ENCODE measurements at regions not wholly inside any gene's neighbourhood (a gene's known extent, or its start where the extent isn't known, plus 50 kb on each side); places are given as distances from the start of the nearest gene placed in this dataset.

DNA sequence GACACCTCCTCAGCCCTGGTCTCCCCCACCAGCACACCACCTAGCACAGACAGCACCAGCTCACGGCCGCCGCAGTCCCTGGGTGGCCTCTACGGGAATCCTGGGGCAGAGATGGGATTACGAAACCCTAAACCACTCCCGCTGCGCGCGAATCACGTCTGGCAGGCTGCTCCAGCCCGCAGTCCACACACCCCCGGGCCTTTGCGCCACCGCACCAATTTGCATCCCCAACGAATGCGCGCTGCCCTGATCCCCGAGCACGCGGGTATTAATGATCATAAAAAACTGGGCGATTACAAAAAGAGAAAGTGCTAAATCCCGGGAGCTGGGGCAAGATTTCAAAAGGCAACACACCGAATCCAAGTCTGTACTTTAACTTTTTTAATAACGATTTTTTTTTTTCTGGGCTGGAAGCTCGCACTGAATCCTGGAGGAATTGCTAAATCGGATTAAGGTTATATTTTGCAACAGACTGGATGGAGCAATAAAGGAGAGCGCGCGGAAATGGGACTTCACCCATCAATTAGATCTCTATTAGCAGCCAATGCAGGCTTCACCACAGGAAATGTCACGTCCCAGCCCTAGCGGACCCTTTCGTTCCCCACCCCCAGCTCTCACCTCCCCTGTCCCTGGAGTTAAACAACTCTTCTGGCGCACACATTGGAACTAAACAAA, 69.8 kb upstream of the TMEM33 start:
- no peak for DNase-seq (ENCODE audit: low read depth in 2 of 2)

DNA sequence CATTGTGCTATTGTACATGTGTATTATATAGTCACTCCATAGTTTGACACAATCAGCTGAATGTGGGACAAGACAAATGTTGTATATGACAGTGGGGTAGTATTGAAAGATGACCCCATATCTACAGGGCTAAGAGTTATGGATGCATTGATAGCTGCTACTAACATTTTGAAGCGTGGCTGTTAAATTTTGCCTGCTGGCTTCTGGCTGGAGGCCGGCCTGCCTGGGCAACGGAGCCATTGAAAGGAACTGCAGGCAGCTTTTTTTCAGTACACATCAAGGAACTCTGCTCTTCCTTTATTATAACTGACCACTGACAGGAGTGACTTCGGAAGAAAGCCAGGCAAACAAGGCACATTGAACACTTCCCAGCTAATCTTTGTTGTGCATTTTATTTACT, 76.1 kb upstream of the TMEM33 start:
- no peak for DNase-seq (ENCODE audit: low read depth in 2 of 2)

DNA sequence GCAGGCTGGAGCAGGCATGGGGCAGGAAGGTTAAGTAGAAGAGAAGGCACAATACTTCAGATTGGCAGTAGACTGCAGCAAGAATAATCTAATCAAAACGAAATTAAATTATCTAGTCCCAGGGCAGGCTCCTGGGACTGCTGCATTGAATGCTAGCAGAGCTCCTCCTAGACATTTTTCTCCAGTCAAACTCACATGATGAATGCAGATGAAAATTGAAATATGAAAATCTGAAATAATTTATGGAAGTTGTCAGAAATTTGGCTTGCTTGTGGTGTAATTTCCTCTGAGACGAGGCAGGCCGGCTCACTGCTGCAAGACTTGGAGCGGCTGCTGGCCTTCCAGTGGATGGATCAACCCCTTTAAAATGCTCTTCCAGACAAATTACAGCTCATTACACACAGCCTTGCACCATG, 78.0 kb upstream of the TMEM33 start:
- no peak for DNase-seq (ENCODE audit: low read depth in 2 of 2)

DNA sequence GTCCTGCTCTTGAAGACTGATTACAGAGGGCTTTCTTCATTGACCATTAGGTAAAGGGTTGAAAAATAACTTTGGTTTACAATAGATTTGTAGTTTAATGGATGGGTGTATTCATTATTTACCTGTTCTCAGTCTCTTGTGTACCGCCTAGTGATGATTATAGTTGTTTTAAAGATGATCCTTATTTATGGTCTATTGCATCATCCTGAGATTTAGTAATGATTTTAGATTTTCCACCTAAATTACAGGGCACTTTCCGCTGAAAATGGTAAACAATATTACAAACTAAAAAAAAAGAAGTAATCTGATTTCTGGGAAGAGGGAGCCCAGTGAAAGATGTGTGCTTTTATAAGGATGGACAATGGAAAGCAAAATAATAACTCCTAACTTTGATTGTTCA, 78.4 kb upstream of the TMEM33 start:
- DNase-seq (ENCODE audit: low read depth in 2 of 2): no peak

GRCh38 chr4:41853973-41854372, 81.3 kb upstream of the TMEM33 start:
- DNase-seq (ENCODE audit: low read depth in 2 of 2): no peak

GRCh38 chr4:41852229-41852628, 83.0 kb upstream of the TMEM33 start:
- no peak for DNase-seq (ENCODE audit: low read depth in 2 of 2)

GRCh38 chr4:41851621-41852020, 83.6 kb upstream of the TMEM33 start:
- DNase-seq (ENCODE audit: low read depth in 2 of 2): no peak

DNA sequence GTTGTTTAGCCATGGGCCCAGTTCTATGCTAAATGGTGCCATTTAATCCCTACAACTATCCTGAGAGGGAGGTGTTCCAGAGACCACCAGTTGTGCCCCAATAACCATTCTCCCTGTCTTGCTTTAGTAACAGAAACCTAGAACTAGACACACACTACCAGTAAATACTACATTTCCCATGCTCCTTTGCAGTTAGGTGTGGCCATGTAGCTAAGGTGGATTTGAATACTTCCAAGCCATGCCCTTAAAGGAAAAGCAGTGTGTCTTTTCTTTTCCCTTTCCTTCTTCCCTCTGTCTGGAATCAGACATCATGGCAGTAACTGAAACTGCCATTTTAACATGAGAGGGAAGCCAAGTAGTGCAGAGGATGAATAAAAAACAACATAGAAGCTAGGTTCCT, 90.9 kb upstream of the TMEM33 start:
- no peak for DNase-seq (ENCODE audit: low read depth in 2 of 2)

- DNase-seq (ENCODE audit: low read depth in 2 of 2): no peak
These were observed 91.7 kb upstream of the PHOX2B start for GRCh38 chr4:41839916-41840854.

DNA sequence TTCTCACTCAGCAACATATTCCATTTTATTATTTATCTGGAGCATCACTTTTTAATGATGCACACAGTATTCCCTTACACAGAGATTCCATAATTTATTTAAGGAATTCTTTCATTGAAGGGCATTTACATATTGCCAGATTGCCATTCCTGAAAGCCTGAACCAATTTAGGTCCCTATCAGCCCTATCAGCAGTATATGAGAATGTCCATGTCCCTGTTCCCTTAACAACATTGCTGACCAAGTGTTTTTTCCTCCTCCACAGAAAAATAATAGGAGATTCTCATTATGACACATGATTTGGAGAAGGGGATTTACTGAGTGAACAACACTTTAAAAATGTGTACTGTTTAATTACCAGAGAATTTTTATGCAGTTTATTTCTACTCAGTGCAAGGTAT, 90.1 kb upstream of the PHOX2B start:
- DNase-seq (ENCODE audit: low read depth in 2 of 2): no peak

GRCh38 chr4:41835321-41835995, 86.9 kb upstream of the PHOX2B start:
- DNase-seq (ENCODE audit: low read depth in 2 of 2): no peak

DNA sequence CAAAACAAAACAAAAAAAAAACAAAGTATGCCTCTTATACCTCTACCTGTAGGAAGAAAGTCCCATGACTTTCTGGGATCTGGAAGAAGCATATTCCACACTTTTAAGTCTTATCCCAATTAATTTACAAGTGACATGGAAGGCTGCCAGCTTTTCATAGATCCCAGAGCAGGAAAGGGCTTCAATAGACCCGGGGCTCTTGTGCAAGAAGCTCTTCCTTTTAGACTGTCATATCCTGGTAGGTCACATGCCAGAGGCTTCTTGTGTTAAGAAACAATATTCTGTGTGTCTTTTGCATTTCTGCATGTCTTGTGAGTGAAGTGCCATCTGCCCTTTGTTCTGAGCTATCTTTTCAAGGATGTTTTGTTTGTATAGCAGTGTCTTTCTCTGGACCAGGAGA, 84.4 kb upstream of the PHOX2B start:
- DNase-seq (ENCODE audit: low read depth in 2 of 2): no peak

GRCh38 chr4:41822325-41822724, 73.8 kb upstream of the PHOX2B start:
- no peak for DNase-seq (ENCODE audit: low read depth in 2 of 2)

- no peak for DNase-seq (ENCODE audit: low read depth in 2 of 2)
These were observed 71.9 kb upstream of the PHOX2B start for GRCh38 chr4:41820473-41820872.

DNA sequence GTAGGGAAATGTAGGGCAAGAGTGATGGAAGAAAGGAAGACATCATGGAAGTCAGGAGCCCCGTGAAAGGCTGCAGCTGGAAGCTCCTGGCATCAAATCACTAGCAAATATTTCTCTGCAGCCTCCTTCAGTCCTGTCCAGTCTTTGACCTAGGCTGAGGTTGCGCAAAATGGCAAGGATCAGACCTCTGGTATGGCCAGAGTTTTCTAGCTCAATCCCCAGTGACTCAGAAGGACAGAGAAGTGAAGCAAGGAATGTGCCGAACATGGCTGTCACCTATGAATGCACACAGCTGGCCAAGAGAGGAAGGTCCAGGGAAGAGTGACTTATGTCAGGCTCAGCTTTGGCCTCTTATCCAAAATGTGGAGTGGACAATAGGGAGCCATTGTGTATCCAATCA, 71.1 kb upstream of the PHOX2B start:
- no peak for DNase-seq (ENCODE audit: low read depth in 2 of 2)

DNA sequence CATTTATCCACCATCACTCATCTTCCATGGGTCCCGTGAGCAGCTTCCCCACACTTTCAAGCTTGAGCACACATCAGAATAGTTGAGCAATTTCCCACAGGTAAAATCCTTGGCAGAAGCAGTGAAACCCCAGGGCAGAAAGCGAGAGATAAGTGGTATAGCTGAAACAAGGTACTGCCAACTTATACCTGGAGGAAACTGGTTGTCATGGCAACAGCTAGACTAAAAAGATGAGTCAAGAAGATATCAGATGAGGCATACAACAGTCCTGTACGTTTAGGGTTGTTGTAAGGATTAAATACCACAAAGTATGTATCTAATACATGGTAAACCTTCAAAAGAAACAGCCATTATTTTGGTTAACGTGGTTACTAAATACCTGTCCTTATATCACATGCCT, 66.9 kb upstream of the PHOX2B start:
- no peak for DNase-seq (ENCODE audit: low read depth in 2 of 2)

- DNase-seq (ENCODE audit: low read depth in 2 of 2): no peak
These were observed 66.0 kb upstream of the PHOX2B start for GRCh38 chr4:41814565-41814964.

GRCh38 chr4:41806807-41807206, 58.3 kb upstream of the PHOX2B start:
- DNase-seq (ENCODE audit: low read depth in 2 of 2): no peak

- no peak for DNase-seq (ENCODE audit: low read depth in 2 of 2)
These were observed 54.1 kb upstream of the PHOX2B start for GRCh38 chr4:41802590-41802989.

DNA sequence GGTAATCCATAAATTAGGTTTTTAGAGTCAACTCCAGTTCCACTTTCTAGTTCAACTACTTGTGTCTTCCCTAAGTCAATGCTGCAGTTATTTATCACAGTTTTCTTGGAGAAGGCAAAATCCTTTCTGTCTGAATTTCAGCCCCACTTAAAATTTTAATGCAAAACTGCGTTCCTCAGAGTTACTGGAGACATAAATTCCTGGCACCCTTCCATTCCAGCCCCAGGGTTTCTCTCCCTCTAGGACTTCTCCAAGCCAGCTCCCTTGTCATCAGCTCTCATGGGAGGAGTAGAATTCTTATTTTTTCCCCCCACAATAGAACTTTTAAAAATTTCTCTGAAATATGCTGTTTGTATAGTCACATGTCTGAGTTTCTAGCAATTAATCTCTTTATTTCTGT, 50.6 kb upstream of the PHOX2B start:
- no peak for DNase-seq (ENCODE audit: low read depth in 2 of 2)
